SK-N-SH (cell line): ENCODE measurements at regions not wholly inside any gene's neighbourhood (a gene's known extent, or its start where the extent isn't known, plus 50 kb on each side); places are given as distances from the start of the nearest gene placed in this dataset.
A peak's percentile ranks its signal among the peaks of the same experiment; 100 is the strongest.

Source experiments
- CTCF ChIA-PET: fragments of 300-600, 350-600 bp; formaldehyde crosslinking; extraction: SDS; loops from one replicate; lab custom pipeline; 2021; lab: Yijun Ruan, JAX
- POLR2A ChIA-PET: fragments of 350-600 bp; sonication (Branson Sonifier 250); formaldehyde crosslinking; extraction: SDS; loops from one replicate; lab custom pipeline; 2020; ENCODE audit warnings: antibody characterized with exemption, inconsistent platforms; lab: Yijun Ruan, JAX
- DNase-seq: peaks from one replicate; pipeline ENCODE4 v3.0.0; 2012
- H2AFZ ChIP-seq: fragments of 200-600 bp; sonication (generic); 2 replicates; pipeline ENCODE4 v1.8.1; 2016; ENCODE audit warnings: antibody characterized with exemption, mild to moderate bottlenecking, low read depth
- H3F3A ChIP-seq: fragments of 200-600 bp; sonication (generic); replicated peaks from 2 replicates; pipeline ENCODE3; 2016; ENCODE audit warnings: antibody characterized with exemption, mild to moderate bottlenecking; ENCODE audit not compliant: insufficient read depth
- H3K27ac ChIP-seq, 2 experiments: fragments of 200-500 bp in 1 of 2; fragments of 200-600 bp in 1 of 2; sonication (Bioruptor generic) in 1 of 2; sonication (generic), shearing (Covaris generic) in 1 of 2; 2 replicates each; pipeline versions ENCODE4 v1.5.1 to v1.6.1; 2014 to 2016; ENCODE audit warnings: low read depth in 2 of 2, inconsistent platforms in 1 of 2, low read length in 1 of 2, mild to moderate bottlenecking in 1 of 2, mixed read lengths in 1 of 2
- H3K27me3 ChIP-seq: fragments of 200-600 bp; sonication (generic), shearing (Covaris generic); 2 replicates; pipeline ENCODE4 v1.6.1; 2016; ENCODE audit warnings: mixed run types; ENCODE audit not compliant: insufficient read depth
- H3K36me3 ChIP-seq, 2 experiments: fragments of 200-500 bp in 1 of 2; fragments of 200-600 bp in 1 of 2; sonication (Bioruptor generic) in 1 of 2; sonication (generic) in 1 of 2; replicated peaks in 1 of 2; 2 replicates each; pipeline versions ENCODE3 to v1.5.1; 2014 to 2016; ENCODE audit warnings: low read length in 1 of 2, mild to moderate bottlenecking in 1 of 2; ENCODE audit not compliant: insufficient read depth in 2 of 2, control insufficient read depth in 1 of 2
- H3K4me1 ChIP-seq, 2 experiments: fragments of 200-500 bp in 1 of 2; fragments of 200-600 bp in 1 of 2; sonication (Bioruptor generic) in 1 of 2; sonication (generic), shearing (Covaris generic) in 1 of 2; 2 replicates each; pipeline versions ENCODE4 v1.5.1 to v1.6.1; 2014 to 2016; ENCODE audit warnings: low read depth in 1 of 2, low read length in 1 of 2, mixed run types in 1 of 2; ENCODE audit not compliant: insufficient read depth in 2 of 2, control insufficient read depth in 1 of 2
- H3K4me2 ChIP-seq: fragments of 200-600 bp; sonication (generic), shearing (Covaris generic); 2 replicates; pipeline ENCODE4 v1.6.1; 2017; ENCODE audit warnings: mixed run types
- H3K4me3 ChIP-seq, 2 experiments: fragments of 200-500 bp in 1 of 2; fragments of 200-600 bp in 1 of 2; sonication (Bioruptor generic) in 1 of 2; sonication (generic), shearing (Covaris generic) in 1 of 2; 2 replicates each; pipeline versions ENCODE4 v1.5.1 to v1.8.1; 2014 to 2016; ENCODE audit warnings: low read depth in 2 of 2, inconsistent platforms in 1 of 2, low read length in 1 of 2, mild to moderate bottlenecking in 1 of 2, mixed read lengths in 1 of 2, moderate library complexity in 1 of 2
- H3K79me2 ChIP-seq: fragments of 200-600 bp; sonication (generic); 2 replicates; pipeline ENCODE4 v1.8.1; 2017; ENCODE audit warnings: mild to moderate bottlenecking; ENCODE audit not compliant: insufficient read depth
- H3K9ac ChIP-seq: fragments of 200-600 bp; sonication (generic); 2 replicates; pipeline ENCODE4 v1.6.1; 2017; ENCODE audit warnings: mixed run types
- H3K9me2 ChIP-seq: fragments of 200-600 bp; sonication (generic); 2 replicates; pipeline ENCODE4 v1.6.1; 2017; ENCODE audit warnings: mixed run types
- H3K9me3 ChIP-seq: fragments of 200-600 bp; sonication (generic); 2 replicates; pipeline ENCODE4 v1.6.1; 2017; ENCODE audit warnings: mixed run types, mild to moderate bottlenecking, moderate library complexity
- H4K20me1 ChIP-seq: fragments of 200-600 bp; sonication (generic); 2 replicates; pipeline ENCODE4 v1.6.1; 2017; ENCODE audit warnings: mild to moderate bottlenecking, mixed run types; ENCODE audit not compliant: insufficient read depth
- ELF1 ChIP-seq: IDR thresholded peaks from 2 replicates; pipeline ENCODE4 v1.4.0; 2012
- EP300 ChIP-seq, 2 experiments: IDR thresholded peaks; 2 replicates each; pipeline versions ENCODE4 v1.4.0 to v1.6.1; 2012; ENCODE audit warnings: borderline replicate concordance in 1 of 2, low read depth in 1 of 2, low read length in 1 of 2
- EZH2phosphoT487 ChIP-seq: fragments of 200-600 bp; sonication (generic); IDR thresholded peaks from 2 replicates; pipeline ENCODE4 v1.6.1; 2017; ENCODE audit warnings: low read depth, mixed run types, mild to moderate bottlenecking, antibody characterized with exemption, moderate library complexity, borderline replicate concordance
- FOSL2 ChIP-seq: IDR thresholded peaks from 2 replicates; pipeline ENCODE4 v1.4.0; 2012; ENCODE audit warnings: low read depth, mild to moderate bottlenecking, moderate library complexity, borderline replicate concordance
- JUND ChIP-seq: IDR thresholded peaks from 2 replicates; pipeline ENCODE4 v1.4.0; 2012
- NRF1 ChIP-seq: IDR thresholded peaks from 2 replicates; pipeline ENCODE4 v1.6.1; 2012; ENCODE audit warnings: low read depth, mild to moderate bottlenecking, low read length
- PBX3 ChIP-seq: IDR thresholded peaks from 2 replicates; pipeline ENCODE4; 2012
- RAD21 ChIP-seq: IDR thresholded peaks from 2 replicates; pipeline ENCODE4 v1.6.1; 2012; ENCODE audit warnings: mild to moderate bottlenecking, low read length
- RFX5 ChIP-seq: IDR thresholded peaks from 2 replicates; pipeline ENCODE4 v1.6.1; 2012; ENCODE audit warnings: mild to moderate bottlenecking, improper control_type of control experiment, low read length
- SIN3A ChIP-seq: IDR thresholded peaks from 2 replicates; pipeline ENCODE4 v1.6.1; 2012; ENCODE audit warnings: low read depth, mild to moderate bottlenecking, low read length, moderate library complexity, borderline replicate concordance
- TAF1 ChIP-seq: IDR thresholded peaks from 2 replicates; pipeline ENCODE4 v1.6.1; 2012; ENCODE audit warnings: low read depth, mild to moderate bottlenecking, low read length, moderate library complexity, borderline replicate concordance
- TCF12 ChIP-seq: IDR thresholded peaks from 2 replicates; pipeline ENCODE4 v1.4.0; 2012
- USF1 ChIP-seq: IDR thresholded peaks from 2 replicates; pipeline ENCODE4 v1.4.0; 2012; ENCODE audit warnings: low read depth, borderline replicate concordance
- YY1 ChIP-seq: IDR thresholded peaks from 2 replicates; pipeline ENCODE4 v1.4.0; 2012; ENCODE audit warnings: low read depth, mild to moderate bottlenecking
- WGBS: methylation state at CpG from one replicate; pipeline ENCODE4 v1.1.6; 2017; ENCODE audit warnings: low lambda C conversion rate; 5-methylcytosine and 5-hydroxymethylcytosine counted together

- TF ChIP-seq EP300 (IDR thresholded peaks at IDR 0.05; ENCODE audit: borderline replicate concordance in 1 of 2, low read depth in 1 of 2, low read length in 1 of 2) = no peak
- TF ChIP-seq ELF1 = no peak
- TF ChIP-seq TAF1 = no peak
- no peak for TF ChIP-seq USF1
- no peak for TF ChIP-seq RFX5
- TF ChIP-seq NRF1 = no peak
- TF ChIP-seq EZH2phosphoT487 = no peak
Observed at GRCh38 chr14:85223667-85224066, 306.3 kb upstream of the FLRT2 start (continued).

GRCh38 chr14:85224241-85224640 lies 305.7 kb upstream of the FLRT2 start:
- no peak overlapping the region for H3K27ac ChIP-seq
- no peak for TF ChIP-seq TAF1
- 71% methylated on average over 3 of the region's 3 CpGs for WGBS
- H3K9ac ChIP-seq = no peak overlapping the region
- no peaks in the 10 kb centered on the region for H3K36me3 ChIP-seq
- H3K9me3 ChIP-seq = no peaks in the 10 kb centered on the region
- ChIA-PET POLR2A (no interaction called here), CTCF (no interaction called here)
- no peak overlapping the region for H3K4me3 ChIP-seq
- no peak for DNase-seq
- no peaks in the 10 kb centered on the region for H3K79me2 ChIP-seq
- H3K27me3 ChIP-seq = no peaks in the 10 kb centered on the region
- no peaks in the 10 kb centered on the region for H3F3A ChIP-seq
- no peaks in the 10 kb centered on the region for H3K4me1 ChIP-seq
- H4K20me1 ChIP-seq = no peaks in the 10 kb centered on the region
- H3K4me2 ChIP-seq = no peak overlapping the region
- no peaks in the 10 kb centered on the region for H3K9me2 ChIP-seq
- no peak overlapping the region for H2AFZ ChIP-seq

GRCh38 chr14:85233756-85234155 lies 296.2 kb upstream of the FLRT2 start:
- Histone ChIP-seq H3K4me3 (no peak overlapping the region), H3K36me3 (no peaks in the 10 kb centered on the region), H2AFZ (no peak overlapping the region), H3K27me3 (no peaks in the 10 kb centered on the region), H3K79me2 (no peaks in the 10 kb centered on the region), H3K4me2 (no peak overlapping the region), H3K9ac (no peak overlapping the region), H3K9me2 (no peaks in the 10 kb centered on the region), H3K9me3 (no peaks in the 10 kb centered on the region), H3K4me1 (peaks cover 0 to 3% of the 10 kb centered on the region in 2 experiments; a peak in 1 of 4 replicates), H4K20me1 (no peaks in the 10 kb centered on the region), H3F3A (peaks cover 3% of the 10 kb centered on the region), H3K27ac (peak overlapping the region in 1 of 2 experiments; percentile 15; a peak in 1 of 4 replicates)
- no peak for DNase-seq
- POLR2A ChIA-PET = no interaction called here
- 29% methylated on average over 12 of the region's 12 CpGs for WGBS
- TF ChIP-seq SIN3A (no peak), PBX3 (no peak), JUND (0 out of 2 replicates have a peak, but pooled peaks have one; percentile 18), FOSL2 (peak; percentile 38; the same call in 1 of the 2 replicates), RAD21 (no peak), YY1 (no peak), TCF12 (no peak)
- CTCF ChIA-PET = no interaction called here
